ENCODE measurements at regions not wholly inside any gene's neighbourhood (a gene's known extent, or its start where the extent isn't known, plus 50 kb on each side); places are given as distances from the start of the nearest gene placed in this dataset.

GRCh38 chr17:62880120-62880519 is 72.0 kb upstream of the MARCHF10 start:
- DNase-seq: no peak

GRCh38 chr17:62876673-62877405 is 68.7 kb upstream of the MARCHF10 start:
- DNase-seq: no peak

GRCh38 chr17:62876063-62876462 is 67.9 kb upstream of the MARCHF10 start:
- no peak for DNase-seq

GRCh38 chr17:62875296-62875695 is 67.2 kb upstream of the MARCHF10 start:
- no peak for DNase-seq

GRCh38 chr17:62871291-62871690 is 63.2 kb upstream of the MARCHF10 start:
- DNase-seq: no peak

- no peak for DNase-seq
Measured at GRCh38 chr17:62870552-62870971, 62.4 kb upstream of the MARCHF10 start.

- DNase-seq: peak in 1 of 5 experiments; percentile 7
Measured at GRCh38 chr17:62870030-62870541, 62.0 kb upstream of the MARCHF10 start.

- no peak for DNase-seq
Measured at GRCh38 chr17:62868723-62869122, 60.6 kb upstream of the MARCHF10 start.

- no peak for DNase-seq
Measured at GRCh38 chr17:62868008-62868407, 59.9 kb upstream of the MARCHF10 start.

- DNase-seq: no peak
Measured at GRCh38 chr17:62867303-62867702, 59.2 kb upstream of the MARCHF10 start.

- DNase-seq: no peak
Measured at GRCh38 chr17:62866471-62866870, 58.4 kb upstream of the MARCHF10 start.

GRCh38 chr17:62865586-62865985 is 57.5 kb upstream of the MARCHF10 start:
- DNase-seq: no peak

GRCh38 chr17:62862251-62862650 is 54.1 kb upstream of the MARCHF10 start:
- DNase-seq: no peak

GRCh38 chr17:62860962-62861873 is 53.1 kb upstream of the MARCHF10 start:
- DNase-seq: no peak

- DNase-seq: no peak
Measured at GRCh38 chr17:62859146-62859545, 51.0 kb upstream of the MARCHF10 start.

All from T-helper 2 cell (primary cell).